ENCODE measurements at regions not wholly inside any gene's neighbourhood (a gene's known extent, or its start where the extent isn't known, plus 50 kb on each side); places are given as distances from the start of the nearest gene placed in this dataset.

- no peak for TF ChIP-seq CTCF (IDR thresholded peaks at IDR 0.05)
- no peaks in the 10 kb centered on the region for H3K27me3 ChIP-seq (replicated peaks; ENCODE audit: insufficient read depth)
Measured at GRCh38 chr2:59630789-59631188, 922.7 kb downstream of the BCL11A start.

GRCh38 chr2:59627599-59627998 is 925.9 kb downstream of the BCL11A start:
- no peak for ATAC-seq (ENCODE audit: insufficient number of reproducible peaks, low FRiP score, low read depth)
- no peak overlapping the region for H3K4me3 ChIP-seq
- no peak overlapping the region for H3K27ac ChIP-seq
- H3K36me3 ChIP-seq = no peaks in the 10 kb centered on the region
- TF ChIP-seq CTCF (IDR thresholded peaks at IDR 0.05) = no peak
- no peaks in the 10 kb centered on the region for H3K27me3 ChIP-seq (replicated peaks; ENCODE audit: insufficient read depth)
- no peaks in the 10 kb centered on the region for H3K4me1 ChIP-seq (ENCODE audit: control insufficient read depth in 1 of 2, low read depth in 2 of 2)
- DNase-seq (ENCODE audit: low spot score) = no peak
- H3K9me3 ChIP-seq = no peaks in the 10 kb centered on the region

More at GRCh38 chr2:59630789-59631188, 922.7 kb downstream of the BCL11A start:
- Histone ChIP-seq H3K36me3 (no peaks in the 10 kb centered on the region), H3K27ac (no peak overlapping the region), H3K9me3 (no peaks in the 10 kb centered on the region), H3K4me1 (ENCODE audit: control insufficient read depth in 1 of 2, low read depth in 2 of 2) (no peaks in the 10 kb centered on the region), H3K4me3 (no peak overlapping the region)
- no peak for DNase-seq (ENCODE audit: low spot score)
- ATAC-seq (ENCODE audit: insufficient number of reproducible peaks, low FRiP score, low read depth) = no peak

- no peak overlapping the region for H3K4me3 ChIP-seq
- ATAC-seq (ENCODE audit: insufficient number of reproducible peaks, low FRiP score, low read depth) = no peak
- H3K9me3 ChIP-seq = peaks cover 2% of the 10 kb centered on the region
Measured at GRCh38 chr2:59622599-59623308, 930.7 kb downstream of the BCL11A start.

DNA sequence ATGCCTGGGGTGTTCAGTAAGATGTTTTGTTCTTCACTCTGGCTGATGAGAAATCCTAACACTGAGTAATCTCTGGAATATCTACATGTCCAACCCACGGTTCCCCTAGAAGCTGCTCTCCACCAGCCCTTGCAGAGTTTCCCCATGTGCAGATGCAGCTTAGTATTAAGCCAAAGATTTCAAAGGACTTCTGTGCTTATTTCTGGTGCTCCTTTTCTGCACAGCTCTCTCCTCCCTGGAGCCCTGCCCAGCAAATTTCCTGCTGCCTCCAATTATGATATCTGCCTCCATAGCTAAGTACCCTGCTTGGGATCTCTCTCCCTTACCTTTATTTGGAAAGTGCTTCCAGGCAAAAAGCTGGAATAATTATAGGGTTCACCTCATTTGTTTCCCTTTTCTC is 949.3 kb downstream of the BCL11A start:
- Histone ChIP-seq H3K27ac (no peak overlapping the region), H3K27me3 (replicated peaks; ENCODE audit: insufficient read depth) (no peaks in the 10 kb centered on the region), H3K36me3 (no peaks in the 10 kb centered on the region), H3K4me1 (ENCODE audit: control insufficient read depth in 1 of 2, low read depth in 2 of 2) (no peaks in the 10 kb centered on the region), H3K4me3 (no peak overlapping the region), H3K9me3 (peaks cover 3% of the 10 kb centered on the region)
- DNase-seq (ENCODE audit: low spot score) (no peak), ATAC-seq (ENCODE audit: insufficient number of reproducible peaks, low FRiP score, low read depth) (no peak)
- no peak for TF ChIP-seq CTCF (IDR thresholded peaks at IDR 0.05)

More at GRCh38 chr2:59622599-59623308, 930.7 kb downstream of the BCL11A start:
- H3K27ac ChIP-seq = no peak overlapping the region
- no peaks in the 10 kb centered on the region for H3K4me1 ChIP-seq (ENCODE audit: control insufficient read depth in 1 of 2, low read depth in 2 of 2)
- no peak for TF ChIP-seq CTCF (IDR thresholded peaks at IDR 0.05)
- DNase-seq (ENCODE audit: low spot score) = no peak
- H3K36me3 ChIP-seq = no peaks in the 10 kb centered on the region
- no peaks in the 10 kb centered on the region for H3K27me3 ChIP-seq (replicated peaks; ENCODE audit: insufficient read depth)

GRCh38 chr2:59594671-59595222 is 958.7 kb downstream of the BCL11A start:
- Histone ChIP-seq H3K27ac (no peak overlapping the region), H3K4me3 (no peak overlapping the region), H3K9me3 (no peaks in the 10 kb centered on the region), H3K4me1 (ENCODE audit: control insufficient read depth in 1 of 2, low read depth in 2 of 2) (no peaks in the 10 kb centered on the region), H3K27me3 (replicated peaks; ENCODE audit: insufficient read depth) (no peaks in the 10 kb centered on the region), H3K36me3 (no peaks in the 10 kb centered on the region)
- TF ChIP-seq CTCF (IDR thresholded peaks at IDR 0.05) = no peak
- no peak for DNase-seq (ENCODE audit: low spot score)
- no peak for ATAC-seq (ENCODE audit: insufficient number of reproducible peaks, low FRiP score, low read depth)
